ENCODE measurements at regions not wholly inside any gene's neighbourhood (a gene's known extent, or its start where the extent isn't known, plus 50 kb on each side); places are given as distances from the start of the nearest gene placed in this dataset.

GRCh38 chr12:88880051-88880450, 299.8 kb upstream of the KITLG start:
- no peak for TF ChIP-seq CTCF (conservative IDR thresholded peaks at IDR 0.05; ENCODE audit: low read length)
- TF ChIP-seq EZH2phosphoT487 (IDR thresholded peaks at IDR 0.05; ENCODE audit: borderline replicate concordance, low read depth, low read length): no peak
